CD14-positive monocyte (primary cell): ENCODE measurements at regions not wholly inside any gene's neighbourhood (a gene's known extent, or its start where the extent isn't known, plus 50 kb on each side); places are given as distances from the start of the nearest gene placed in this dataset.

Source experiments
- DNase-seq, 3 donors: peaks; one replicate each; pipeline ENCODE4 v3.0.0-alpha.2; 2011 to 2022
- H2AFZ ChIP-seq: 2 replicates; pipeline ENCODE4 v1.6.0; 2012; ENCODE audit warnings: mild to moderate bottlenecking, low read depth, low read length, inconsistent platforms; ENCODE audit not compliant: insufficient read depth, poor library complexity, severe bottlenecking
- H3K27ac ChIP-seq, 2 donors: 1 replicate in 1 of 2; 2 replicates in 1 of 2; pipeline ENCODE4 v1.5.1; 2012 to 2013; ENCODE audit warnings: low read length in 2 of 2, control low read depth in 1 of 2, inconsistent platforms in 1 of 2, low read depth in 1 of 2, mild to moderate bottlenecking in 1 of 2
- H3K27me3 ChIP-seq, 2 donors: one replicate each; pipeline versions ENCODE4 v1.6.0 to v1.6.1; 2011 to 2013; ENCODE audit warnings: low read length in 2 of 2; ENCODE audit not compliant: control insufficient read depth in 2 of 2, insufficient read depth in 2 of 2
- H3K36me3 ChIP-seq, 2 donors: replicated peaks in 1 of 2; 1 replicate in 1 of 2; 2 replicates in 1 of 2; pipeline versions ENCODE4 v1.5.1 to v1.6.1; 2012 to 2013; ENCODE audit warnings: low read length in 2 of 2, control low read depth in 1 of 2, inconsistent platforms in 1 of 2, mild to moderate bottlenecking in 1 of 2; ENCODE audit not compliant: insufficient read depth in 2 of 2, control insufficient read depth in 1 of 2
- H3K4me1 ChIP-seq, 2 donors: 1 replicate in 1 of 2; 2 replicates in 1 of 2; pipeline versions ENCODE4 v1.5.1 to v1.6.1; 2012 to 2013; ENCODE audit warnings: low read length in 2 of 2, control low read depth in 1 of 2, inconsistent platforms in 1 of 2, mild to moderate bottlenecking in 1 of 2, moderate library complexity in 1 of 2; ENCODE audit not compliant: insufficient read depth in 2 of 2, control insufficient read depth in 1 of 2
- H3K4me2 ChIP-seq: replicated peaks from 2 replicates; pipeline ENCODE3; 2012; ENCODE audit warnings: low read length, moderate library complexity, mild to moderate bottlenecking; ENCODE audit not compliant: poor library complexity, severe bottlenecking; ENCODE audit errors: extremely low read depth
- H3K4me3 ChIP-seq, 3 experiments: fragments of 200-600 bp in 1 of 3; sonication (generic) in 1 of 3; replicated peaks in 1 of 3; 1 replicate in 2 of 3; 2 replicates in 1 of 3; pipeline ENCODE4 v1.5.1; 2011 to 2013; ENCODE audit warnings: low read length in 3 of 3, mild to moderate bottlenecking in 3 of 3, control low read depth in 2 of 3, low read depth in 2 of 3, inconsistent platforms in 1 of 3, moderate library complexity in 1 of 3
- H3K79me2 ChIP-seq: 2 replicates; pipeline ENCODE4 v1.6.0; 2012; ENCODE audit warnings: mild to moderate bottlenecking, control low read depth, inconsistent platforms, low read length, moderate library complexity; ENCODE audit not compliant: insufficient read depth
- H3K9ac ChIP-seq: 2 replicates; pipeline ENCODE4 v1.6.0; 2017; ENCODE audit warnings: low read length, mild to moderate bottlenecking; ENCODE audit not compliant: insufficient read depth, poor library complexity, severe bottlenecking
- H3K9me3 ChIP-seq, 2 donors: replicated peaks in 1 of 2; 1 replicate in 1 of 2; 2 replicates in 1 of 2; pipeline versions ENCODE4 v1.5.1 to v1.6.1; 2012 to 2013; ENCODE audit warnings: low read length in 2 of 2, control low read depth in 1 of 2; ENCODE audit not compliant: control insufficient read depth in 1 of 2, insufficient read depth in 1 of 2
- H4K20me1 ChIP-seq: 2 replicates; pipeline ENCODE4 v1.6.0; 2012; ENCODE audit warnings: mild to moderate bottlenecking, low read length, control low read depth, moderate library complexity; ENCODE audit not compliant: insufficient read depth
- H3K27ac Mint-ChIP-seq, 7 donors: one replicate each; pipeline ENCODE4 v1.8.0; 2020; ENCODE audit warnings: mild to moderate bottlenecking in 7 of 7, mixed read lengths in 7 of 7, moderate library complexity in 6 of 7, inconsistent platforms in 2 of 7
- H3K27me3 Mint-ChIP-seq, 3 donors: one replicate each; pipeline ENCODE4 v1.8.0; 2021 to 2022; ENCODE audit warnings: low read depth in 3 of 3, mild to moderate bottlenecking in 3 of 3, mixed read lengths in 3 of 3, moderate library complexity in 3 of 3, inconsistent platforms in 1 of 3
- H3K36me3 Mint-ChIP-seq, 2 donors: one replicate each; pipeline ENCODE4 v1.8.0; 2020; ENCODE audit warnings: mixed read lengths in 2 of 2, inconsistent platforms in 1 of 2, mild to moderate bottlenecking in 1 of 2
- H3K4me1 Mint-ChIP-seq: one replicate; pipeline ENCODE4 v1.8.0; 2020; ENCODE audit warnings: mild to moderate bottlenecking, mixed read lengths
- H3K4me3 Mint-ChIP-seq, 2 donors: one replicate each; pipeline ENCODE4 v1.8.0; 2020; ENCODE audit warnings: mild to moderate bottlenecking in 2 of 2, mixed read lengths in 2 of 2, moderate library complexity in 1 of 2
- H3K9me3 Mint-ChIP-seq, 7 donors: one replicate each; pipeline ENCODE4 v1.8.0; 2020 to 2022; ENCODE audit warnings: mixed read lengths in 7 of 7, mild to moderate bottlenecking in 6 of 7, moderate library complexity in 6 of 7, inconsistent platforms in 2 of 7
- CTCF ChIP-seq: fragments of 200-600 bp; IDR thresholded peaks from one replicate; pipeline ENCODE4 v1.8.0; 2022; ENCODE audit warnings: antibody characterized with exemption, mild to moderate bottlenecking
- WGBS: methylation state at CpG from one replicate; pipeline ENCODE4 v1.1.5; 2013; ENCODE audit warnings: missing lambda C conversion rate; ENCODE audit not compliant: insufficient coverage; 5-methylcytosine and 5-hydroxymethylcytosine counted together
- intact Hi-C, 2 donors: fragments of 100-400 bp; cut with micrococcal nuclease; formaldehyde crosslinking; loops; one replicate each; pipeline versions ENCODE4 v1.15.0 to v1.15.1; 2023

GRCh38 chr17:77476006-77476405 lies 335.2 kb downstream of the SEC14L1 start:
- Histone ChIP-seq H3K9me3 (no peaks in the 10 kb centered on the region), H3K9ac (no peak overlapping the region), H2AFZ (no peak overlapping the region), H3K79me2 (peaks cover 100% of the 10 kb centered on the region), H3K4me1 (peaks cover 66 to 81% of the 10 kb centered on the region in 2 donors), H3K27me3 (no peaks in the 10 kb centered on the region), H4K20me1 (peaks cover 100% of the 10 kb centered on the region), H3K4me2 (no peak overlapping the region), H3K4me3 (no peak overlapping the region), H3K27ac (no peak overlapping the region), H3K36me3 (peaks cover 3 to 14% of the 10 kb centered on the region in 2 donors)
- Mint-ChIP-seq H3K4me3 (no peak overlapping the region), H3K27ac (no peak overlapping the region), H3K36me3 (peaks cover 38 to 59% of the 10 kb centered on the region in 2 donors), H3K27me3 (peaks cover 0 to 2% (median 2%) of the 10 kb centered on the region in 3 donors), H3K4me1 (peaks cover 80% of the 10 kb centered on the region), H3K9me3 (no peaks in the 10 kb centered on the region)
- intact Hi-C loops: no loop called here
- 98% methylated on average over 4 of the region's 7 CpGs for WGBS
- DNase-seq: no peak
- no peak for TF ChIP-seq CTCF

GRCh38 chr17:77476498-77476897 lies 335.7 kb downstream of the SEC14L1 start:
- Histone ChIP-seq H3K27ac (no peak overlapping the region), H4K20me1 (peaks cover 100% of the 10 kb centered on the region), H3K4me1 (peaks cover 61 to 76% of the 10 kb centered on the region in 2 donors), H3K27me3 (no peaks in the 10 kb centered on the region), H3K9me3 (no peaks in the 10 kb centered on the region), H3K79me2 (peaks cover 100% of the 10 kb centered on the region), H3K4me3 (no peak overlapping the region), H2AFZ (no peak overlapping the region), H3K4me2 (no peak overlapping the region), H3K36me3 (peaks cover 4 to 19% of the 10 kb centered on the region in 2 donors), H3K9ac (no peak overlapping the region)
- Mint-ChIP-seq H3K4me3 (no peak overlapping the region), H3K36me3 (peaks cover 40 to 59% of the 10 kb centered on the region in 2 donors), H3K27me3 (peaks cover 0 to 2% (median 2%) of the 10 kb centered on the region in 3 donors), H3K4me1 (peaks cover 75% of the 10 kb centered on the region), H3K27ac (no peak overlapping the region), H3K9me3 (no peaks in the 10 kb centered on the region)
- TF ChIP-seq CTCF: no peak
- 94% methylated on average over 8 of the region's 8 CpGs for whole genome bisulfite sequencing
- intact Hi-C loops: no loop called here
- no peak for DNase-seq
